ENCODE measurements at regions not wholly inside any gene's neighbourhood (a gene's known extent, or its start where the extent isn't known, plus 50 kb on each side); places are given as distances from the start of the nearest gene placed in this dataset.
"Not testable (repeated sequence)": the region's sequence is repeated elsewhere in the genome, so short reads cannot be mapped to it uniquely, and the experiment has no call there.

GRCh38 chr2:12434630-12435098 is 282.1 kb upstream of the TRIB2 start:
- no peak for DNase-seq

GRCh38 chr2:12435430-12436222 is 281.1 kb upstream of the TRIB2 start:
- no peak for DNase-seq

GRCh38 chr2:12436483-12436882 is 280.3 kb upstream of the TRIB2 start:
- DNase-seq, result no peak

GRCh38 chr2:12436935-12437561 is 279.7 kb upstream of the TRIB2 start:
- DNase-seq, result no peak

- DNase-seq, result no peak
Measured at GRCh38 chr2:12440731-12441130, 276.0 kb upstream of the TRIB2 start.

- DNase-seq, result no peak
Measured at GRCh38 chr2:12441750-12442475, 274.8 kb upstream of the TRIB2 start.

- DNase-seq, result no peak
Measured at GRCh38 chr2:12442476-12442847, 274.3 kb upstream of the TRIB2 start.

- DNase-seq, result no peak
Measured at GRCh38 chr2:12448846-12449505, 267.8 kb upstream of the TRIB2 start.

- no peak for DNase-seq
Measured at GRCh38 chr2:12451726-12452125, 265.0 kb upstream of the TRIB2 start.

GRCh38 chr2:12452185-12452584 is 264.6 kb upstream of the TRIB2 start:
- no peak for DNase-seq

- no peak for DNase-seq
Measured at GRCh38 chr2:12453731-12454130, 263.0 kb upstream of the TRIB2 start.

GRCh38 chr2:12455661-12456060 is 261.1 kb upstream of the TRIB2 start:
- DNase-seq, result no peak

- peak; percentile 15 for DNase-seq
Measured at GRCh38 chr2:12456293-12457106, 260.2 kb upstream of the TRIB2 start.

- DNase-seq, result no peak
Measured at GRCh38 chr2:12457831-12458230, 258.9 kb upstream of the TRIB2 start.

GRCh38 chr2:12463189-12463588 is 253.5 kb upstream of the TRIB2 start:
- no peak for DNase-seq

GRCh38 chr2:12465631-12466135 is 251.1 kb upstream of the TRIB2 start:
- DNase-seq, result no peak

GRCh38 chr2:12467303-12467702 is 249.4 kb upstream of the TRIB2 start:
- no peak for DNase-seq

GRCh38 chr2:12469141-12469561 is 247.6 kb upstream of the TRIB2 start:
- DNase-seq, result no peak

GRCh38 chr2:12472265-12472664 is 244.5 kb upstream of the TRIB2 start:
- not testable (repeated sequence) for DNase-seq

- DNase-seq, result no peak
Measured at GRCh38 chr2:12478151-12479064, 238.3 kb upstream of the TRIB2 start.

GRCh38 chr2:12479065-12479601 is 237.6 kb upstream of the TRIB2 start:
- no peak for DNase-seq

Measured in NCI-H510A (cell line).